ENCODE measurements at regions not wholly inside any gene's neighbourhood (a gene's known extent, or its start where the extent isn't known, plus 50 kb on each side); places are given as distances from the start of the nearest gene placed in this dataset.
"Not testable (repeated sequence)": the region's sequence is repeated elsewhere in the genome, so short reads cannot be mapped to it uniquely, and the experiment has no call there.

DNA sequence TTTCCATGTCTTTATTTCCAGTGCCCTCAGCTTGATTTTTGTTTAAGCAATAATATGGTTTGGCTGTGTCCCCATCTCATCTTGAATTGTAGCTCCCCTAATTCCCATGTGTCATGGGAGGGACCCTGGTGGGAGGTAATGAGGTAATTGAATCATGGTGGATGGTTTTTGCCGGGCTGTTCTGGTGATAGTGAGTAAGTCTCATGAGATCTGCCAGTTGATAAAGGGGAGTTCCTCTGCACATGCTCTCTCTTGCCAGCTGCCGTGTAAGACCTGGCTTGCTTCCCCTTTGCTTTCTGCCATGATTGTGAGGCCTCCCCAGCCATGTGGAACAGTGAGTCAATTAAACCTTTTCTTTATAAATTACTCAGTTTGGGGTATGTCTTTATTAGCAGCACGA, 559.6 kb upstream of the ADAMTS5 start:
- H3K36me3 Mint-ChIP-seq (ENCODE audit: unreplicated experiment) = peaks cover 8% of the 10 kb centered on the region
- peaks cover 1% of the 10 kb centered on the region for H3K9me3 Mint-ChIP-seq (ENCODE audit: unreplicated experiment)
- no peak overlapping the region for H3K4me3 Mint-ChIP-seq (ENCODE audit: unreplicated experiment)
- peaks cover 4% of the 10 kb centered on the region for H3K4me1 Mint-ChIP-seq (ENCODE audit: low read depth, unreplicated experiment)
- TF ChIP-seq, protein P1, sequence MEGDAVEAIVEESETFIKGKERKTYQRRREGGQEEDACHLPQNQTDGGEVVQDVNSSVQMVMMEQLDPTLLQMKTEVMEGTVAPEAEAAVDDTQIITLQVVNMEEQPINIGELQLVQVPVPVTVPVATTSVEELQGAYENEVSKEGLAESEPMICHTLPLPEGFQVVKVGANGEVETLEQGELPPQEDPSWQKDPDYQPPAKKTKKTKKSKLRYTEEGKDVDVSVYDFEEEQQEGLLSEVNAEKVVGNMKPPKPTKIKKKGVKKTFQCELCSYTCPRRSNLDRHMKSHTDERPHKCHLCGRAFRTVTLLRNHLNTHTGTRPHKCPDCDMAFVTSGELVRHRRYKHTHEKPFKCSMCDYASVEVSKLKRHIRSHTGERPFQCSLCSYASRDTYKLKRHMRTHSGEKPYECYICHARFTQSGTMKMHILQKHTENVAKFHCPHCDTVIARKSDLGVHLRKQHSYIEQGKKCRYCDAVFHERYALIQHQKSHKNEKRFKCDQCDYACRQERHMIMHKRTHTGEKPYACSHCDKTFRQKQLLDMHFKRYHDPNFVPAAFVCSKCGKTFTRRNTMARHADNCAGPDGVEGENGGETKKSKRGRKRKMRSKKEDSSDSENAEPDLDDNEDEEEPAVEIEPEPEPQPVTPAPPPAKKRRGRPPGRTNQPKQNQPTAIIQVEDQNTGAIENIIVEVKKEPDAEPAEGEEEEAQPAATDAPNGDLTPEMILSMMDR (IDR thresholded peaks at IDR 0.05; ENCODE audit: partially characterized antibody, unreplicated experiment) = no peak
- no peaks in the 10 kb centered on the region for H3K27me3 Mint-ChIP-seq (ENCODE audit: unreplicated experiment)
- peak; percentile 23 for DNase-seq
- H3K27ac Mint-ChIP-seq (ENCODE audit: unreplicated experiment) = peak overlapping the region; percentile 19

DNA sequence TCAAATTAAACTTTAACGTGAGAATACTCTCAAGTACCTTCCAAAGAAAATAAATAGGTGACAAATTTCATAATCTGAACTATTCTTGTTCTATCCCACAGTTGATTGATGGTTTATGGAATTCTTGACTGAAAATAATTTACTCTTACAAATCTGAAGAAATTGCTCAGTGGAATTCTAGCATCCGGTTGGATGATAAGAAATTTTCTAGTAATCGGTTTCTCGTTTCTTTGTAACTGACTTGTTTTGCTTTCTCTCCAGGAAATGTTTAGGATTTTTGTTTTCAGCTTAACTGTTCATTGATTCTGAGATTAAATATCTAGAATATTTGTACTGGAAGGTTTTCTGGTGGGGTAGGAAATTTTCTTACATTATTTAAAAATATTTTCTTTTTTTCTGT, 558.9 kb upstream of the ADAMTS5 start:
- Mint-ChIP-seq H3K36me3 (ENCODE audit: unreplicated experiment) (peaks cover 8% of the 10 kb centered on the region), H3K27me3 (ENCODE audit: unreplicated experiment) (no peaks in the 10 kb centered on the region), H3K27ac (ENCODE audit: unreplicated experiment) (no peak overlapping the region), H3K4me1 (ENCODE audit: low read depth, unreplicated experiment) (peaks cover 4% of the 10 kb centered on the region), H3K4me3 (ENCODE audit: unreplicated experiment) (no peak overlapping the region), H3K9me3 (ENCODE audit: unreplicated experiment) (peaks cover 1% of the 10 kb centered on the region)
- DNase-seq = no peak
- TF ChIP-seq, protein P1 (IDR thresholded peaks at IDR 0.05; ENCODE audit: partially characterized antibody, unreplicated experiment) = no peak

- H3K4me3 Mint-ChIP-seq (ENCODE audit: unreplicated experiment) = no peak overlapping the region
- TF ChIP-seq, protein P1 (IDR thresholded peaks at IDR 0.05; ENCODE audit: partially characterized antibody, unreplicated experiment) = no peak
- no peaks in the 10 kb centered on the region for H3K36me3 Mint-ChIP-seq (ENCODE audit: unreplicated experiment)
- no peaks in the 10 kb centered on the region for H3K27me3 Mint-ChIP-seq (ENCODE audit: unreplicated experiment)
- H3K4me1 Mint-ChIP-seq (ENCODE audit: low read depth, unreplicated experiment) = peaks cover 4% of the 10 kb centered on the region
- H3K27ac Mint-ChIP-seq (ENCODE audit: unreplicated experiment) = no peak overlapping the region
- peaks cover 4% of the 10 kb centered on the region for H3K9me3 Mint-ChIP-seq (ENCODE audit: unreplicated experiment)
- no peak for DNase-seq
Measured at GRCh38 chr21:27519361-27519760, 552.5 kb upstream of the ADAMTS5 start.

- not testable (repeated sequence) for H3K36me3 Mint-ChIP-seq (ENCODE audit: unreplicated experiment); DNase-seq; H3K4me3 Mint-ChIP-seq (ENCODE audit: unreplicated experiment); H3K9me3 Mint-ChIP-seq (ENCODE audit: unreplicated experiment); H3K27me3 Mint-ChIP-seq (ENCODE audit: unreplicated experiment); H3K27ac Mint-ChIP-seq (ENCODE audit: unreplicated experiment)
- H3K4me1 Mint-ChIP-seq (ENCODE audit: low read depth, unreplicated experiment) = peaks cover 11% of the 10 kb centered on the region
Measured at GRCh38 chr21:27517177-27517576, 550.3 kb upstream of the ADAMTS5 start.

GRCh38 chr21:27515676-27516075, 548.8 kb upstream of the ADAMTS5 start:
- Mint-ChIP-seq H3K4me1 (ENCODE audit: low read depth, unreplicated experiment) (peaks cover 13% of the 10 kb centered on the region), H3K27ac (ENCODE audit: unreplicated experiment) (no peak overlapping the region), H3K4me3 (ENCODE audit: unreplicated experiment) (no peak overlapping the region), H3K27me3 (ENCODE audit: unreplicated experiment) (no peaks in the 10 kb centered on the region), H3K36me3 (ENCODE audit: unreplicated experiment) (no peaks in the 10 kb centered on the region), H3K9me3 (ENCODE audit: unreplicated experiment) (peaks cover 6% of the 10 kb centered on the region)
- DNase-seq = no peak
- TF ChIP-seq, protein P1 (IDR thresholded peaks at IDR 0.05; ENCODE audit: partially characterized antibody, unreplicated experiment) = no peak

GRCh38 chr21:27513825-27514224, 546.9 kb upstream of the ADAMTS5 start:
- Mint-ChIP-seq H3K36me3 (ENCODE audit: unreplicated experiment) (no peaks in the 10 kb centered on the region), H3K27me3 (ENCODE audit: unreplicated experiment) (no peaks in the 10 kb centered on the region), H3K4me1 (ENCODE audit: low read depth, unreplicated experiment) (peaks cover 13% of the 10 kb centered on the region), H3K9me3 (ENCODE audit: unreplicated experiment) (peaks cover 6% of the 10 kb centered on the region), H3K27ac (ENCODE audit: unreplicated experiment) (no peak overlapping the region), H3K4me3 (ENCODE audit: unreplicated experiment) (no peak overlapping the region)
- no peak for DNase-seq
- TF ChIP-seq, protein P1 (IDR thresholded peaks at IDR 0.05; ENCODE audit: partially characterized antibody, unreplicated experiment) = no peak
